GM21529 (cell line): ENCODE measurements at regions not wholly inside any gene's neighbourhood (a gene's known extent, or its start where the extent isn't known, plus 50 kb on each side); places are given as distances from the start of the nearest gene placed in this dataset.

Experiments
- ATAC-seq: cut with Tn5 transposase; IDR thresholded peaks from one replicate; pipeline ENCODE4 v1.9.1; 2021; ENCODE audit not compliant: unreplicated experiment

DNA sequence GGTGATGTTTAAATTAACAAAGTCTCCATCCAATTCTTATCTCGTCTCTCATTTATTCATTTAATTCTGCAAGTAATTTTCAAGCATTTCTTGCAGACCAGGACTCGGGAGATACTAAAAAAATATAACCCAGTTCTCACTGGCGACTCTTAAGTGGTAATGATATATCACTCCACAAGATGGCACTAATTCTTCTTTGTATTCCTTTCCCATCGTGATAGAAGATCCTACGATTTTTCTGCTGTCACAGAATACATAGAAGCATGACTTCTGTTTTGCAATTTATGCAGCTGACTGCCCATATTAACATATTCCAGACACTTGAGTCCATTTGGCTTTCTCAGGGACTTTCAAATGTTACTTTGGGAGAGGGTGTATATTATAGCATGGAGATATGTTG is 64.0 kb upstream of the FGF13 start:
- no peak for ATAC-seq

DNA sequence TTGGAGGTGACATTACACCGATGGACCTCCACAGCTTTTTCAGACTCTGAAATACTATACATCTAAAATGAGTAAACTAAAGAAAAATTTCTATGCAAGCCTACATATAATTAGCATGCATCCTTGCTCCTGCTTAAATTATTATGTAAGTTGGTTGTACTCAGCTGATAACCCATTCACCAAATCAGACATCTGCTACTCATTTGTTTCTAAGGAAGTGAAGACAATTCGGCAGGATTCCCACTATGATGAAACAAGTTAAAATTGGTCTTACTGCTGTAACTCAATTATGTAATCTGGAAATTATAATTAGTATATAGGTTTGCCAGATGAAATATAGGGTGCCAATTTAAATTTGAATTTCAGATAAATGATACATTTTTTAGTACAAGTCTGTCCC is 59.5 kb upstream of the FGF13 start:
- ATAC-seq, result no peak

DNA sequence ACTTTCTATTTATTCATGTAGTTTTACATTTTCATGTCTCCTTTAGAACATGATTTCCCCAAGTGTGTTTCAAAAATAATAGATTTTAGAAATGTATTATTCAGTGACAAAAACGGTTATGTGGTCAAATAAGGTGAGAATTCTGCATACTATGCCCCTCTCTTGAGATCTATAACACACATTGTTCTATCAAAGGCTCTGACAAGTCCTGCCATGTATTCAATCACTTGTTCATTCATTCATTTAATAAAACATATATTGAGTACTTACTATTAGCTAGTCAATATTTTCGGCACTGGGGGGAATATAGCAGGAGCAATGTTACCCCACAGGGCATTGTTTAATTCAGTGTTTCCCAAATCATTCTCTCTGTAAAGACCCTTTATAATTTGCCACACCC is 58.4 kb upstream of the FGF13 start:
- ATAC-seq, result no peak

DNA sequence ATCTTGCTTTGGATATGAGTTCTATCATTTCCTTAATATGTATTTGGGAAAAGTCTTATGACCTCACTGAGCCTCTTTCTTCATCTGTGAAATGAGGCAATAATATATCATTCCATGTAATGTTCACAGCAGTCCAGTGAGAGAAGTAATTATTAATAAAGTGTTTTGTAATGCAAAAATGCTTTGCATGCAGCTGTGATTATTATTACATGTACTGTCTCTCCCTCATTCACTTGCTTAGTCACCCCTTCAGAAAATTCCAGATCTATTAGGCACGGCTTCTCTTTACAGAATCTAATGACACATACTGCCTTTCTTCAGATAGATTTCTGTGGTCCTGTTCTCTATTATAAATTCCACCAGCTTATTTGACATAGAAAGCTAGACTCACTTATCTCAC is 53.5 kb upstream of the FGF13 start:
- no peak for ATAC-seq

DNA sequence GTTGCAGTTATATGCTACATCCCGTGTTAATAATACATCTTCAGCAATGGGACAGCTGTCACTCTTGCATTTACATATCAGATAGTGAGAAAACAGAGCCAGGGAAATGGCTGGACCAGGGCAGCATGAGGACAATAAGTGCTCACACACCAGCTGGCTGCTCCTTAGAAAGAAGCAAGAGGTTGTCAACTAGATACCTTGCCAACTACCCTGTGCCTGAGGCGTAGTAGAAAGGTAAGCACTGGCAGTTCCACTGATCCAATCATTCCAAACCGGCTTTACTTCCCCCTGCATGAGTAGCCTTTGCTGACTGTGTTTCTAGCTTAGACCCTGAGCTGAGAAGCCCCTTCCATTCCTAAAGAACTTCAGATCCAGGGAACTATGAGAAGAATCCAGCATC is 52.2 kb upstream of the FGF13 start:
- ATAC-seq, result no peak

DNA sequence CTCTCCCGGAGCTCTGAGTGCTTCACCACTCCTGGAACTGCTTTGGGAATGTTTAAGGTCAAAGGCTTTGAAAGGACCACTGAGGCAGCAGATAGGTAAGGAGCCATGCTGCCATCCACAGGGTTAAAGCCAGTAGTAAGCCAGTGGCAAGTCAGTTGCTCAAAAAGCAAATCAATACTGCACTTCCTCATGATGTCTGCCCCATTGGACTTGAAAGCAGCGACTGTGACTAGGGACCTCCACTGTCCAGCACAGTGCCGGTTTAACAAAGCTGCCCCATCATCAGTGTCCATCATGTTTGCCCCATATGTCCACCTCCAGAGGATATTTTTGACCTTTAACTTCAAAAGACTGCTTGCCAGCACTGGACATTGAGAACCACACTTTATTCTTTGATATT is 49.9 kb upstream of the FGF13 start:
- ATAC-seq, result no peak
